Ramos (cell line): ENCODE measurements at regions not wholly inside any gene's neighbourhood (a gene's known extent, or its start where the extent isn't known, plus 50 kb on each side); places are given as distances from the start of the nearest gene placed in this dataset.
"Not testable (repeated sequence)": the region's sequence is repeated elsewhere in the genome, so short reads cannot be mapped to it uniquely, and the experiment has no call there.

ENCODE experiments used
- in situ Hi-C: fragments of 300-500 bp; cut with MboI; formaldehyde crosslinking; loops from one replicate; pipeline ENCODE4 v1.14.3; 2022; ENCODE audit warnings: low sequenced_read_pairs; ENCODE audit not compliant: unreplicated experiment

DNA sequence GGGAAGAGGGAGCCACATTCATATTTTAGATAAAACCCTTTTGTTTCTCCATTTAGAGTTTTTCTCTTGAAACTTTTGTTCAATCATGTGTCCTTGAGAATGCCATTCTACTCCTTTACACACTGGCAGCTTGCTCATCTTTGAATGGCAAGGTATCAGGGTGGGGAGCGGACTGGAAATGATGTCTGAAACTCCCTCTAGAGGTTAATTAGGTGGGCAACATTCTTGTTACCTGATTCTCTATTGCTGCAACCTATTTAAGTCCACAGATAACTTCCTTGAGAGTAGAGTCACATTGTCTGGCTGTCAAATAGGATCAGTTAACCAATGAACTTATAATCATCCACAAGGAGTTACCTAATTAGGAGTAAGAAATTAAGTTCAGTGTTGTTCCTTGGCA is 533.6 kb upstream of the API5 start:
- in situ Hi-C loops, result loop anchor here (10.0 kb wide), 1 partner anchor 507 kb away; no protein-coding TSS in a partner anchor

GRCh38 chr11:42779555-42779954 is 532.2 kb upstream of the API5 start:
- in situ Hi-C loops, result loop anchor here (10.0 kb wide), 1 partner anchor 505 kb away; no protein-coding TSS in a partner anchor

DNA sequence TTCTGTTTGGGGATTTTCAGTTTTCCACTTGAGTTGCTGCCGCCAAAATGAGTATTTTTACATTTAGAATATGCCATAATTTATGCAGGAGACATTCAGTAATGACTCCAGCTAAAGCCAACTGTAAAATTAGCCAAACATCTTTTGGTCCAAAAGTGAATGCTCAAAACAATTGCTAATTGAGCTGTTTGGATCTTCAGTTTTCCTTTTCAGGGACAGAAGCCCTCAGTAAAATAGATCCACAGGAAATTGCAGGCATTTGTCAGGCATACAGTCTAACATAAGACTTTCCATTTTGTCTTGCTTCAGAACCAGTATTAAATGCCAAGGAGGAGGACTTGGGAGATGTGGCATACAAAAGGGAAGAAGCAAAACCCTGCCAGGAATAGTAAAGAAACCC is 524.8 kb upstream of the API5 start:
- in situ Hi-C loops, result no loop called here

DNA sequence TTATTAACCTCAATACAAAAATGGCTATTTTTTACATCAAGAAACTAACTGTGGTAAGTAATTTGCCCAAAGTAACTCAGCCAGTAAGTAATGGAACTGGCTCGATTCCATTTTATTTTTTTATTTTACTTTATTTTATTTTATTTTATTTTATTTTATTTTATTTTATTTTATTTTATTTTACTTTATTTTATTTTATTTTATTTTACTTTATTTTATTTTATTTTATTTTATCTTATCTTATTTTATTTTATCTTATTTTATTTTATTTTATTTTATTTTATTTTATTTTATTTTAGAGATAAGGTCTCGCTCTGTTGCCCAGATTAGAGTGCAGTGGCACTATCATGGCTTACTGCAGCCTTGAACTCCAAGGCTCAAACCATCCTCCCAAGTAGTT is 516.3 kb upstream of the API5 start:
- in situ Hi-C loops, result not testable (repeated sequence)

DNA sequence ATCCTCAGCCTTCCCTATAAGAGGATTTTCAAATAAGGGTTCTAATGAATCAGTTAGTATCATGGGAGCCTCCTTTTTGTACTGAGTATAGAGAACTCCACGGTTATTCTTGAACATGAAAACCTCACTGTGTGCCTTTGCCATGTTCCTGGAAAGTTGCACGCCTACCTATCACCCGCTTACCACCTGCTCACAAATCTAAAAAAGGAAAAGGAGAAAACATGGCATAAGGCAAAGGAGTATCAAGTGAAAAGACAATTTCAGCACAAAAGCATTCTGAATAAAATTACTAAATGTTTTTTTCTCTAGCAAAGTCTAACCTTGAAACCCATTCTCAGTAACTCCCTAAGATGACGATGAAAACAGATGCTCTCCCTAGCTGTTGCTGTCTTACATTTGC is 511.8 kb upstream of the API5 start:
- in situ Hi-C loops, result no loop called here

GRCh38 chr11:42802201-42802899 is 509.4 kb upstream of the API5 start:
- in situ Hi-C loops, result no loop called here

DNA sequence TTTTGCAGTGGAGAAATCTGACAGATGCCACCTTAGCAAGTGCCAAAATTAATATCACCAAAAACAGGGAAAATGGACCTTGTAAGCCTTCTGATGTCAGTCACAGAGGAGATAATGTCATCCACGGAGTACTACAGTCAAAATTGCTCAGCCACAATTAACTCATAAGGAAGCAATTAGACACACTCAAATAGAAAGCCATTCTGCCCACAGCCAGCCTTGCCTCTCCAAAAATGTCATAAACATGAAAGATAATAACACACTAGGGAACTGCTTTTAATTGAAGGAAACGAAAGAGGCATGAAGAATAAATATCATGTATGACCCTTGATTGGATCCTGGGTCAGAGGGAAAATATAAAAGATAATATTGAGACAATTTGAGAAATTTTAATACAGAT is 505.6 kb upstream of the API5 start:
- in situ Hi-C loops, result no loop called here

GRCh38 chr11:42812361-42812760 is 499.4 kb upstream of the API5 start:
- in situ Hi-C loops, result no loop called here

- in situ Hi-C loops, result no loop called here
Observed at GRCh38 chr11:42812960-42813359, 498.8 kb upstream of the API5 start.

- in situ Hi-C loops, result no loop called here
Observed at GRCh38 chr11:42816471-42816870, 495.3 kb upstream of the API5 start.

DNA sequence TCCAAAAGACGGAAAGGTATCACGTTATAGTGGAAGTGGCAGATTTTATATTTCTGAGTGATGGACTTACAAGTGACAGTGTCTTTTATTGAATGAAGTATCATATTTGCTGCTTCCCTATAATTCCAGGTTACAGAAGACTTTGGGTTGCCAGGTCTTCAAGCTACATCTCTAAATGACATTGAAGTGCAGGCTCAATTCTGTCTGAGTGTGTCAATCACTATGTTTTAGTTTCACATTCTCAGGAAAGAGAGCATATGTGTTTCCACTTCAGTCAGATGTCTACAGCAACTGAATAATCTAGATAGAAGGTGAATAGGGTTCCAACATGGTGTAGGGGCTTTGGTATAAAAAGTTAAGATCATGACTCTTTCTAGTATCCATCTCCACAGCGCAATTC is 492.7 kb upstream of the API5 start:
- in situ Hi-C loops, result no loop called here

DNA sequence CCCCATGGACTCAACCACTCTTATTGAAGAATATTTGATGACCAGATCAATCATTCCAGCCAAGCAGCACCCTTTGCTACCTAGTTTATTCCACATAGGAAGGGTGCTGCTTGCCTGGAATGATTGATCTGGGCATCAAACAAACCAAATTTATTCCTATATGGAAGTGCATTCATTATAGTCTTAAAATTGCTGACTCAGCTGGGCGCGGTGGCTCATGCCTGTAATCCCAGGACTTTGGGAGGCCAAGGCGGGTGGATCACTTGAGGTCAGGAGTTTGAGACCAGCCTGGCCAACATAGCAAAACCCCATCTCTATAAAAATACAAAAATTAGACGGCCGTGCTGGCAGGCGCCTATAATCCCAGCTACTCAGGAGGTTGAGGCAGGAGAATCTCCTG is 489.6 kb upstream of the API5 start:
- in situ Hi-C loops, result not testable (repeated sequence)

GRCh38 chr11:42823546-42823945 is 488.2 kb upstream of the API5 start:
- in situ Hi-C loops, result no loop called here

GRCh38 chr11:42824067-42824466 is 487.7 kb upstream of the API5 start:
- in situ Hi-C loops, result no loop called here

DNA sequence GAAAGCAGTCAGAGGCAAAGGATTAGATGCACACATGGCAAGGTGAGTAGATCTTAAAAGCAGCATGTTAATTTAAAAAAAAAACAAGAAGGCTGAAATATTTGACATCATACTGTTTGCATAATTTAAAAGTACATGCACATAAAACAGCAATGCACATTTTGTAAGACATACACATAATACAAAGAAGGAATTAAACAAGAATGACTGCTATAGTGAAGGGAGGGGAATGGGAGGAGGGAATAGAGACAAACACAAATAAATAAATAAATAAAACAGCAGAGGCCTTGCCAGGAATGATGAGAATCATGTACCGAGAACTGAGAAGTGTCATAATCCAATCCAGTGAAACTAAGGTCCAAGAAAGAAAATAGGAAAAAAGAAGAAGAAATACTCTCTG is 486.2 kb upstream of the API5 start:
- in situ Hi-C loops, result no loop called here

GRCh38 chr11:42827845-42828244 is 484.0 kb upstream of the API5 start:
- in situ Hi-C loops, result no loop called here

- in situ Hi-C loops, result no loop called here
Observed at GRCh38 chr11:42837994-42838393, 473.8 kb upstream of the API5 start.

- in situ Hi-C loops, result no loop called here
Observed at GRCh38 chr11:42840176-42840829, 471.5 kb upstream of the API5 start.

GRCh38 chr11:42840860-42841259 is 470.9 kb upstream of the API5 start:
- in situ Hi-C loops, result no loop called here

- in situ Hi-C loops, result no loop called here
Observed at GRCh38 chr11:42841556-42841955, 470.2 kb upstream of the API5 start.

- in situ Hi-C loops, result no loop called here
Observed at GRCh38 chr11:42849362-42849761, 462.4 kb upstream of the API5 start.

- in situ Hi-C loops, result no loop called here
Observed at GRCh38 chr11:42857344-42857743, 454.5 kb upstream of the API5 start.
